ENCODE measurements at regions not wholly inside any gene's neighbourhood (a gene's known extent, or its start where the extent isn't known, plus 50 kb on each side); places are given as distances from the start of the nearest gene placed in this dataset.

DNA sequence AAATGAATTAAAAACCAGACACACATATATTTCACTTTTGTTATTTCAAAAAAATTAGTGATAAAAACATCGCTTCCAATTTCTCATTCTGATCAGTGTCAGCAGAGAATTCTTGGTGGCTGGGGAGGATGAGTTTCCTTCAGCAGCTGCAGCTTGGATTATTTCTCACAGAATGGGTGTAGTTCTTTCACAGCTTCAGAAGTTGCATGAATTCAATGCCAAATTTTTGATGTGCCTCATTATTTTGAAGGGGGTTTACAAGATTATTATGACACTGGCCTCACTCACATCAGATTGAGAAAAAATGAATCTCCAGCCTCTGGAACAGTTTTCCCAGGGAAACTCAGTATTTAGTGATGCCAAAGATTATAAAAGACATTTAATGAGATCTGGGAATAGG lies 184.9 kb upstream of the WDFY3 start:
- TF ChIP-seq ZFP30 (CRISPR knock-in tag; IDR thresholded peaks at IDR 0.05) (no peak), OSR1 (CRISPR knock-in tag; IDR thresholded peaks at IDR 0.05) (no peak), GLIS3 (CRISPR knock-in tag; IDR thresholded peaks at IDR 0.05) (no peak), ZNF70 (CRISPR knock-in tag; IDR thresholded peaks at IDR 0.05) (no peak), ZFP3 (CRISPR knock-in tag; IDR thresholded peaks at IDR 0.05) (no peak), BACH2 (CRISPR knock-in tag; IDR thresholded peaks at IDR 0.05; ENCODE audit: borderline replicate concordance) (no peak), ESRRG (CRISPR knock-in tag; IDR thresholded peaks at IDR 0.05) (no peak), TOX (CRISPR knock-in tag; IDR thresholded peaks at IDR 0.05; ENCODE audit: borderline replicate concordance) (no peak), RARB (CRISPR knock-in tag; IDR thresholded peaks at IDR 0.05) (no peak), ZC3H10 (CRISPR knock-in tag; IDR thresholded peaks at IDR 0.05) (no peak), SNAI2 (CRISPR knock-in tag; IDR thresholded peaks at IDR 0.05) (no peak)
- TF ChIP-seq, protein P1, sequence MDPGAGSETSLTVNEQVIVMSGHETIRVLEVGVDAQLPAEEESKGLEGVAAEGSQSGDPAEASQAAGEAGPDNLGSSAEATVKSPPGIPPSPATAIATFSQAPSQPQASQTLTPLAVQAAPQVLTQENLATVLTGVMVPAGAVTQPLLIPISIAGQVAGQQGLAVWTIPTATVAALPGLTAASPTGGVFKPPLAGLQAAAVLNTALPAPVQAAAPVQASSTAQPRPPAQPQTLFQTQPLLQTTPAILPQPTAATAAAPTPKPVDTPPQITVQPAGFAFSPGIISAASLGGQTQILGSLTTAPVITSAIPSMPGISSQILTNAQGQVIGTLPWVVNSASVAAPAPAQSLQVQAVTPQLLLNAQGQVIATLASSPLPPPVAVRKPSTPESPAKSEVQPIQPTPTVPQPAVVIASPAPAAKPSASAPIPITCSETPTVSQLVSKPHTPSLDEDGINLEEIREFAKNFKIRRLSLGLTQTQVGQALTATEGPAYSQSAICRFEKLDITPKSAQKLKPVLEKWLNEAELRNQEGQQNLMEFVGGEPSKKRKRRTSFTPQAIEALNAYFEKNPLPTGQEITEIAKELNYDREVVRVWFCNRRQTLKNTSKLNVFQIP (CRISPR knock-in tag; IDR thresholded peaks at IDR 0.05; ENCODE audit: borderline replicate concordance, low read depth), result no peak
- TF ChIP-seq, protein P2, sequence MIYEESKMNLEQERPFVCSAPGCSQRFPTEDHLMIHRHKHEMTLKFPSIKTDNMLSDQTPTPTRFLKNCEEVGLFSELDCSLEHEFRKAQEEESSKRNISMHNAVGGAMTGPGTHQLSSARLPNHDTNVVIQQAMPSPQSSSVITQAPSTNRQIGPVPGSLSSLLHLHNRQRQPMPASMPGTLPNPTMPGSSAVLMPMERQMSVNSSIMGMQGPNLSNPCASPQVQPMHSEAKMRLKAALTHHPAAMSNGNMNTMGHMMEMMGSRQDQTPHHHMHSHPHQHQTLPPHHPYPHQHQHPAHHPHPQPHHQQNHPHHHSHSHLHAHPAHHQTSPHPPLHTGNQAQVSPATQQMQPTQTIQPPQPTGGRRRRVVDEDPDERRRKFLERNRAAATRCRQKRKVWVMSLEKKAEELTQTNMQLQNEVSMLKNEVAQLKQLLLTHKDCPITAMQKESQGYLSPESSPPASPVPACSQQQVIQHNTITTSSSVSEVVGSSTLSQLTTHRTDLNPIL (CRISPR knock-in tag; IDR thresholded peaks at IDR 0.05; ENCODE audit: low read depth), result no peak
- TF ChIP-seq, protein P3, sequence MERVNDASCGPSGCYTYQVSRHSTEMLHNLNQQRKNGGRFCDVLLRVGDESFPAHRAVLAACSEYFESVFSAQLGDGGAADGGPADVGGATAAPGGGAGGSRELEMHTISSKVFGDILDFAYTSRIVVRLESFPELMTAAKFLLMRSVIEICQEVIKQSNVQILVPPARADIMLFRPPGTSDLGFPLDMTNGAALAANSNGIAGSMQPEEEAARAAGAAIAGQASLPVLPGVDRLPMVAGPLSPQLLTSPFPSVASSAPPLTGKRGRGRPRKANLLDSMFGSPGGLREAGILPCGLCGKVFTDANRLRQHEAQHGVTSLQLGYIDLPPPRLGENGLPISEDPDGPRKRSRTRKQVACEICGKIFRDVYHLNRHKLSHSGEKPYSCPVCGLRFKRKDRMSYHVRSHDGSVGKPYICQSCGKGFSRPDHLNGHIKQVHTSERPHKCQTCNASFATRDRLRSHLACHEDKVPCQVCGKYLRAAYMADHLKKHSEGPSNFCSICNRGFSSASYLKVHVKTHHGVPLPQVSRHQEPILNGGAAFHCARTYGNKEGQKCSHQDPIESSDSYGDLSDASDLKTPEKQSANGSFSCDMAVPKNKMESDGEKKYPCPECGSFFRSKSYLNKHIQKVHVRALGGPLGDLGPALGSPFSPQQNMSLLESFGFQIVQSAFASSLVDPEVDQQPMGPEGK (CRISPR knock-in tag; IDR thresholded peaks at IDR 0.05; ENCODE audit: borderline replicate concordance), result no peak
- TF ChIP-seq, protein P4, sequence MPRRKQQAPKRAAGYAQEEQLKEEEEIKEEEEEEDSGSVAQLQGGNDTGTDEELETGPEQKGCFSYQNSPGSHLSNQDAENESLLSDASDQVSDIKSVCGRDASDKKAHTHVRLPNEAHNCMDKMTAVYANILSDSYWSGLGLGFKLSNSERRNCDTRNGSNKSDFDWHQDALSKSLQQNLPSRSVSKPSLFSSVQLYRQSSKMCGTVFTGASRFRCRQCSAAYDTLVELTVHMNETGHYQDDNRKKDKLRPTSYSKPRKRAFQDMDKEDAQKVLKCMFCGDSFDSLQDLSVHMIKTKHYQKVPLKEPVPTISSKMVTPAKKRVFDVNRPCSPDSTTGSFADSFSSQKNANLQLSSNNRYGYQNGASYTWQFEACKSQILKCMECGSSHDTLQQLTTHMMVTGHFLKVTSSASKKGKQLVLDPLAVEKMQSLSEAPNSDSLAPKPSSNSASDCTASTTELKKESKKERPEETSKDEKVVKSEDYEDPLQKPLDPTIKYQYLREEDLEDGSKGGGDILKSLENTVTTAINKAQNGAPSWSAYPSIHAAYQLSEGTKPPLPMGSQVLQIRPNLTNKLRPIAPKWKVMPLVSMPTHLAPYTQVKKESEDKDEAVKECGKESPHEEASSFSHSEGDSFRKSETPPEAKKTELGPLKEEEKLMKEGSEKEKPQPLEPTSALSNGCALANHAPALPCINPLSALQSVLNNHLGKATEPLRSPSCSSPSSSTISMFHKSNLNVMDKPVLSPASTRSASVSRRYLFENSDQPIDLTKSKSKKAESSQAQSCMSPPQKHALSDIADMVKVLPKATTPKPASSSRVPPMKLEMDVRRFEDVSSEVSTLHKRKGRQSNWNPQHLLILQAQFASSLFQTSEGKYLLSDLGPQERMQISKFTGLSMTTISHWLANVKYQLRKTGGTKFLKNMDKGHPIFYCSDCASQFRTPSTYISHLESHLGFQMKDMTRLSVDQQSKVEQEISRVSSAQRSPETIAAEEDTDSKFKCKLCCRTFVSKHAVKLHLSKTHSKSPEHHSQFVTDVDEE (CRISPR knock-in tag; IDR thresholded peaks at IDR 0.05), result no peak
- TF ChIP-seq, protein P5, sequence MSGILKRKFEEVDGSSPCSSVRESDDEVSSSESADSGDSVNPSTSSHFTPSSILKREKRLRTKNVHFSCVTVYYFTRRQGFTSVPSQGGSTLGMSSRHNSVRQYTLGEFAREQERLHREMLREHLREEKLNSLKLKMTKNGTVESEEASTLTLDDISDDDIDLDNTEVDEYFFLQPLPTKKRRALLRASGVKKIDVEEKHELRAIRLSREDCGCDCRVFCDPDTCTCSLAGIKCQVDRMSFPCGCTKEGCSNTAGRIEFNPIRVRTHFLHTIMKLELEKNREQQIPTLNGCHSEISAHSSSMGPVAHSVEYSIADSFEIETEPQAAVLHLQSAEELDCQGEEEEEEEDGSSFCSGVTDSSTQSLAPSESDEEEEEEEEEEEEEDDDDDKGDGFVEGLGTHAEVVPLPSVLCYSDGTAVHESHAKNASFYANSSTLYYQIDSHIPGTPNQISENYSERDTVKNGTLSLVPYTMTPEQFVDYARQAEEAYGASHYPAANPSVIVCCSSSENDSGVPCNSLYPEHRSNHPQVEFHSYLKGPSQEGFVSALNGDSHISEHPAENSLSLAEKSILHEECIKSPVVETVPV (CRISPR knock-in tag; IDR thresholded peaks at IDR 0.05), result no peak
- ATAC-seq, result no peak

DNA sequence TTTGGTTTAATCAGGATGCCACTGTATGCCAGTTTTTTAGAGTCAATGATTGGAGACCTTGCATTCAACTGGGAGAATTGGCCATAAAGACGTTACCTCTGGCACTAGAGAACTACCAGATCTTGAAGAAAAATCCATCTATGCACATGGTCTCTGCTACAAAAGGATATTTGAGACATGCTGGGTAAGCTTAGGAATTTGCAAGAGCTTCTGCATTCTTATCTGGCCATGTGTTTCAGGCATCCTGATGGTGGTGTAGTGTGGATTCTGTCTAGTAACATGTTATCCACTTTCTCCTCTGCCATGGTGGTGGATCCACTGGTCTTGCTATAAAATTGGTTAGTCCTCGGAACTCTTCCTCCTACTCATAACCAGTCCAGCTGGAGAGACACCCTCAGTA lies 185.3 kb upstream of the WDFY3 start:
- TF ChIP-seq BACH2 (CRISPR knock-in tag; IDR thresholded peaks at IDR 0.05; ENCODE audit: borderline replicate concordance), result no peak
- no peak for TF ChIP-seq TCF4 (CRISPR knock-in tag; IDR thresholded peaks at IDR 0.05; ENCODE audit: borderline replicate concordance)
- TF ChIP-seq ZNF70 (CRISPR knock-in tag; IDR thresholded peaks at IDR 0.05), result no peak
- TF ChIP-seq CSDC2 (CRISPR knock-in tag; IDR thresholded peaks at IDR 0.05), result no peak
- TF ChIP-seq, protein P2 (CRISPR knock-in tag; IDR thresholded peaks at IDR 0.05; ENCODE audit: low read depth), result no peak
- no peak for TF ChIP-seq GLIS3 (CRISPR knock-in tag; IDR thresholded peaks at IDR 0.05)
- no peak for TF ChIP-seq TOX (CRISPR knock-in tag; IDR thresholded peaks at IDR 0.05; ENCODE audit: borderline replicate concordance)
- TF ChIP-seq SNAI2 (CRISPR knock-in tag; IDR thresholded peaks at IDR 0.05), result no peak
- no peak for ATAC-seq

DNA sequence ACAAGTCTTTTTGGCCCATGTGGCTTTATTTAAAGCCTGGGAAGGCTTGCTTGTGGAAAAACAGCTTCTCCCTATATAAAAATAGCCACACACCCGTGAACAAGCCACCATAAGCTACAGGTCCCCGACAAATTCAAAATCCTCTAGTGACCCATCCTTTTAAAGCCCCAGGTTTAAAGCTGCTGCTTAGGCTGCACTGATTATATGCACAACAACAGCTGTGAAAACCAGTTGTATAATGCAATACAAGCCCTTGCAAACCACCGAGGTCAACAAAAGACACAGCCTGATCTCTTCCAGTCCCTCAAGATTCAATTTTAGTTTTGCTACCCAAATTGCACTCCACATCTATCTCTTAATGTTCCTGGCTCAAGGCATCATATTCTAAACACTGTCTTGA lies 186.0 kb upstream of the WDFY3 start:
- no peak for ATAC-seq
- no peak for TF ChIP-seq GLIS3 (CRISPR knock-in tag; IDR thresholded peaks at IDR 0.05)
- no peak for TF ChIP-seq ZFP30 (CRISPR knock-in tag; IDR thresholded peaks at IDR 0.05)
- no peak for TF ChIP-seq ZC3H10 (CRISPR knock-in tag; IDR thresholded peaks at IDR 0.05)
- no peak for TF ChIP-seq ZFP3 (CRISPR knock-in tag; IDR thresholded peaks at IDR 0.05)
- TF ChIP-seq ISL1 (CRISPR knock-in tag; IDR thresholded peaks at IDR 0.05), result no peak
- no peak for TF ChIP-seq BACH2 (CRISPR knock-in tag; IDR thresholded peaks at IDR 0.05; ENCODE audit: borderline replicate concordance)
- no peak for TF ChIP-seq RARB (CRISPR knock-in tag; IDR thresholded peaks at IDR 0.05)
- TF ChIP-seq OSR1 (CRISPR knock-in tag; IDR thresholded peaks at IDR 0.05), result no peak
- no peak for TF ChIP-seq ZNF8 (CRISPR knock-in tag; IDR thresholded peaks at IDR 0.05)
- TF ChIP-seq, protein P5 (CRISPR knock-in tag; IDR thresholded peaks at IDR 0.05), result no peak
- TF ChIP-seq ESRRG (CRISPR knock-in tag; IDR thresholded peaks at IDR 0.05), result no peak
- TF ChIP-seq, protein P1 (CRISPR knock-in tag; IDR thresholded peaks at IDR 0.05; ENCODE audit: borderline replicate concordance, low read depth), result no peak
